MM.1S (cell line): ENCODE measurements at regions not wholly inside any gene's neighbourhood (a gene's known extent, or its start where the extent isn't known, plus 50 kb on each side); places are given as distances from the start of the nearest gene placed in this dataset.

ENCODE experiments used
- DNase-seq: peaks from one replicate; pipeline ENCODE4 v3.0.0-alpha.2; 2015
- H2AFZ ChIP-seq: fragments of 300-600 bp; sonication (generic); 2 replicates; pipeline ENCODE4 v1.6.0; 2016; ENCODE audit warnings: antibody characterized with exemption, low read length
- H3F3A ChIP-seq: fragments of 300-600 bp; sonication (generic); 2 replicates; pipeline ENCODE4 v1.6.1; 2016; ENCODE audit warnings: mild to moderate bottlenecking, antibody characterized with exemption, low read length, moderate library complexity, mixed read lengths; ENCODE audit not compliant: insufficient read depth
- H3K27ac ChIP-seq: fragments of 300-600 bp; sonication (generic); 2 replicates; pipeline ENCODE4 v1.5.1; 2016; ENCODE audit warnings: mild to moderate bottlenecking, low read length
- H3K27me3 ChIP-seq: fragments of 300-600 bp; sonication (generic); replicated peaks from 2 replicates; pipeline ENCODE4 v1.6.0; 2016; ENCODE audit warnings: low read length; ENCODE audit not compliant: insufficient read depth
- H3K36me3 ChIP-seq: fragments of 300-600 bp; sonication (generic); replicated peaks from 2 replicates; pipeline ENCODE4 v1.6.1; 2016; ENCODE audit warnings: mild to moderate bottlenecking, low read length, mixed read lengths; ENCODE audit not compliant: insufficient read depth
- H3K4me1 ChIP-seq: fragments of 300-600 bp; sonication (generic); 2 replicates; pipeline ENCODE4 v1.6.1; 2016; ENCODE audit warnings: low read length, mixed read lengths
- H3K4me2 ChIP-seq: fragments of 300-600 bp; sonication (generic); 2 replicates; pipeline ENCODE4 v1.6.0; 2016; ENCODE audit warnings: low read depth, low read length
- H3K4me3 ChIP-seq: fragments of 300-600 bp; sonication (generic); 2 replicates; pipeline ENCODE4 v1.5.1; 2016; ENCODE audit warnings: low read length, mixed read lengths
- H3K79me2 ChIP-seq: fragments of 300-600 bp; sonication (generic); 2 replicates; pipeline ENCODE4 v1.6.1; 2016; ENCODE audit warnings: mixed run types, low read length, mixed read lengths
- H3K9ac ChIP-seq: fragments of 300-600 bp; sonication (generic); 2 replicates; pipeline ENCODE4 v1.6.1; 2016; ENCODE audit warnings: low read length, mixed read lengths
- H3K9me2 ChIP-seq: fragments of 300-600 bp; sonication (generic); replicated peaks from 2 replicates; pipeline ENCODE4 v1.6.1; 2016; ENCODE audit warnings: mild to moderate bottlenecking, low read length, mixed read lengths; ENCODE audit not compliant: insufficient read depth
- H3K9me3 ChIP-seq: fragments of 300-600 bp; sonication (generic); replicated peaks from 2 replicates; pipeline ENCODE4 v1.6.1; 2016; ENCODE audit warnings: mild to moderate bottlenecking, low read length, mixed read lengths; ENCODE audit not compliant: insufficient read depth
- H4K20me1 ChIP-seq: fragments of 300-600 bp; sonication (generic); 2 replicates; pipeline ENCODE4 v1.6.1; 2016; ENCODE audit warnings: mild to moderate bottlenecking, low read length, moderate library complexity, mixed read lengths; ENCODE audit not compliant: insufficient read depth
- CTCF ChIP-seq: fragments of 300-600 bp; sonication (generic); IDR thresholded peaks from 2 replicates; pipeline ENCODE4 v1.5.1; 2016; ENCODE audit warnings: antibody characterized with exemption, low read length, mixed read lengths
- EZH2 ChIP-seq: fragments of 300-600 bp; sonication (generic); optimal IDR thresholded peaks from 2 replicates; pipeline ENCODE3; 2017; ENCODE audit warnings: low read depth, mild to moderate bottlenecking, antibody characterized with exemption, low read length, mixed read lengths
- EZH2phosphoT487 ChIP-seq: fragments of 300-600 bp; sonication (generic); IDR thresholded peaks from 2 replicates; pipeline ENCODE4 v1.6.1; 2018; ENCODE audit warnings: antibody characterized with exemption, low read length

- H4K20me1 ChIP-seq, result no peaks in the 10 kb centered on the region
- DNase-seq, result no peak
- H3K79me2 ChIP-seq, result no peaks in the 10 kb centered on the region
- H2AFZ ChIP-seq, result no peak overlapping the region
- H3K4me1 ChIP-seq, result no peaks in the 10 kb centered on the region
- H3K4me2 ChIP-seq, result no peak overlapping the region
- H3F3A ChIP-seq, result no peaks in the 10 kb centered on the region
- H3K27ac ChIP-seq, result no peak overlapping the region
- TF ChIP-seq EZH2phosphoT487 (no peak), EZH2 (no peak), CTCF (no peak)
- 0 out of 2 replicates have a peak, but pooled peaks cover 3% of the 10 kb centered on the region for H3K9me2 ChIP-seq
- no peaks in the 10 kb centered on the region for H3K9me3 ChIP-seq
- no peak overlapping the region for H3K9ac ChIP-seq
- H3K4me3 ChIP-seq, result no peak overlapping the region
- no peaks in the 10 kb centered on the region for H3K27me3 ChIP-seq
- no peaks in the 10 kb centered on the region for H3K36me3 ChIP-seq
These were observed 339.8 kb upstream of the ZEB2 start for GRCh38 chr2:144859716-144860115.

- no peaks in the 10 kb centered on the region for H4K20me1 ChIP-seq
- H3K9me3 ChIP-seq, result no peaks in the 10 kb centered on the region
- H3K27ac ChIP-seq, result no peak overlapping the region
- TF ChIP-seq EZH2 (no peak), EZH2phosphoT487 (no peak), CTCF (no peak)
- 0 out of 2 replicates have a peak, but pooled peaks cover 3% of the 10 kb centered on the region for H3K9me2 ChIP-seq
- H3K4me2 ChIP-seq, result no peak overlapping the region
- no peak overlapping the region for H2AFZ ChIP-seq
- H3K9ac ChIP-seq, result no peak overlapping the region
- no peak for DNase-seq
- H3K4me1 ChIP-seq, result no peaks in the 10 kb centered on the region
- no peaks in the 10 kb centered on the region for H3F3A ChIP-seq
- H3K27me3 ChIP-seq, result no peaks in the 10 kb centered on the region
- H3K36me3 ChIP-seq, result no peaks in the 10 kb centered on the region
- H3K79me2 ChIP-seq, result no peaks in the 10 kb centered on the region
- no peak overlapping the region for H3K4me3 ChIP-seq
These were observed 338.3 kb upstream of the ZEB2 start for GRCh38 chr2:144858211-144858610.

GRCh38 chr2:144854596-144854995, 334.7 kb upstream of the ZEB2 start:
- no peaks in the 10 kb centered on the region for H3K9me2 ChIP-seq
- no peak overlapping the region for H2AFZ ChIP-seq
- DNase-seq, result no peak
- H3K79me2 ChIP-seq, result no peaks in the 10 kb centered on the region
- H3F3A ChIP-seq, result no peaks in the 10 kb centered on the region
- H3K4me1 ChIP-seq, result no peaks in the 10 kb centered on the region
- TF ChIP-seq CTCF (no peak), EZH2 (no peak), EZH2phosphoT487 (no peak)
- H3K27me3 ChIP-seq, result no peaks in the 10 kb centered on the region
- no peak overlapping the region for H3K4me3 ChIP-seq
- no peak overlapping the region for H3K4me2 ChIP-seq
- H4K20me1 ChIP-seq, result no peaks in the 10 kb centered on the region
- no peak overlapping the region for H3K27ac ChIP-seq
- no peak overlapping the region for H3K9ac ChIP-seq
- H3K9me3 ChIP-seq, result no peaks in the 10 kb centered on the region
- no peaks in the 10 kb centered on the region for H3K36me3 ChIP-seq
